ENCODE measurements at regions not wholly inside any gene's neighbourhood (a gene's known extent, or its start where the extent isn't known, plus 50 kb on each side); places are given as distances from the start of the nearest gene placed in this dataset.

DNA sequence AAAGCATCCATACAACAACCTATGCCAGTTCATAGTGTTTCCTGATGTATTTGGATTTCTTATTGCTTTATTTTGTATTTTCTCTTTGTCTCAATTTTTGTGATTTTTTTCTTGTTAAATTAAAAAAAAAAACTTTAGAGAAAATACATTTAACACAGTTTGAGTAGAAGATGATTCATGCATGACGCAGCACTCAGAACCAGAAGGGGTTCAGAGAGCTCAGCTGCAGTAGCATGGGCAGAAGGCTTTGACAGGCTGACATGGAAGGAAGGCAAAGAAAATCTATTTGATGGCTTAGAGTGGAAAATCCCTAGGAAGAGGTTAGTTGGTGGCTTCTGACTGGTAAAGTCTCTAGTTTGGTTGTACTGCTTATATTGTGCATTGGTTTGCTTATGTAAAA lies 207.2 kb upstream of the STXBP5 start:
- TF ChIP-seq, protein P1, sequence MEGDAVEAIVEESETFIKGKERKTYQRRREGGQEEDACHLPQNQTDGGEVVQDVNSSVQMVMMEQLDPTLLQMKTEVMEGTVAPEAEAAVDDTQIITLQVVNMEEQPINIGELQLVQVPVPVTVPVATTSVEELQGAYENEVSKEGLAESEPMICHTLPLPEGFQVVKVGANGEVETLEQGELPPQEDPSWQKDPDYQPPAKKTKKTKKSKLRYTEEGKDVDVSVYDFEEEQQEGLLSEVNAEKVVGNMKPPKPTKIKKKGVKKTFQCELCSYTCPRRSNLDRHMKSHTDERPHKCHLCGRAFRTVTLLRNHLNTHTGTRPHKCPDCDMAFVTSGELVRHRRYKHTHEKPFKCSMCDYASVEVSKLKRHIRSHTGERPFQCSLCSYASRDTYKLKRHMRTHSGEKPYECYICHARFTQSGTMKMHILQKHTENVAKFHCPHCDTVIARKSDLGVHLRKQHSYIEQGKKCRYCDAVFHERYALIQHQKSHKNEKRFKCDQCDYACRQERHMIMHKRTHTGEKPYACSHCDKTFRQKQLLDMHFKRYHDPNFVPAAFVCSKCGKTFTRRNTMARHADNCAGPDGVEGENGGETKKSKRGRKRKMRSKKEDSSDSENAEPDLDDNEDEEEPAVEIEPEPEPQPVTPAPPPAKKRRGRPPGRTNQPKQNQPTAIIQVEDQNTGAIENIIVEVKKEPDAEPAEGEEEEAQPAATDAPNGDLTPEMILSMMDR (IDR thresholded peaks at IDR 0.05 in 8 of 11, conservative IDR thresholded peaks at IDR 0.05 in 3 of 11): no peak
- TF ChIP-seq POLR2AphosphoS5 (IDR thresholded peaks at IDR 0.05) (no peak), POLR2A (IDR thresholded peaks at IDR 0.05) (no peak)

Measured in spleen (tissue), 7 donors.